GM13977 (cell line): ENCODE measurements at regions not wholly inside any gene's neighbourhood (a gene's known extent, or its start where the extent isn't known, plus 50 kb on each side); places are given as distances from the start of the nearest gene placed in this dataset.

Experiments
- DNase-seq: peaks from one replicate; pipeline ENCODE4 v3.0.0; 2012; ENCODE audit warnings: low spot score
- in situ Hi-C: fragments of 300-500 bp; cut with MboI; formaldehyde crosslinking; loops from one replicate; pipeline ENCODE4 v1.12.0; 2022; ENCODE audit warnings: low sequenced_read_pairs, low pct_unique_long_range_greater_than_20kb, mixed read lengths, inconsistent platforms; ENCODE audit not compliant: unreplicated experiment
- TF ChIP-seq, protein P1 (sequence below): IDR thresholded peaks from 2 replicates; pipeline ENCODE4 v1.5.1; 2012; ENCODE audit warnings: mild to moderate bottlenecking, control low read depth; ENCODE audit not compliant: insufficient read depth; ENCODE audit errors: extremely low read depth, missing control alignments

DNA sequence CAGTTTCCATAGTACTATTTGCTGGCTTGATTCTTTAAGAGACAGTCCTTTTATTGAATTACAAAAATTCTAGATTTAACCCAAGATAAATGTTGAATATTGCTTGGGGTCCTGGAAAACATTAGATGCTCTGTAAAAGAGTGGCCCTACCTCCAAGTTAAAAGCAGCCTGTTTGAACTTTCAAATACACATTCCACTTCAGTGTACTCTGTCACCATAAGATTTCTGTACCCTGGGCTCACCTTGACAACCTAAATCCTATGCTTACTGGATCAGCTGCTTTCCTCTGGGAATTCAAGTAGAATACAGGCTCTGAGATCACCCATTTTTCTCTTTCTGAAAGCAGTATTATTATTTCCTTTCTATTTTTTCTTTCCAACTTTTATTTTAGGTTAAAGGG lies 107.7 kb upstream of the DCN start:
- in situ Hi-C loops, result no loop called here
- TF ChIP-seq, protein P1, sequence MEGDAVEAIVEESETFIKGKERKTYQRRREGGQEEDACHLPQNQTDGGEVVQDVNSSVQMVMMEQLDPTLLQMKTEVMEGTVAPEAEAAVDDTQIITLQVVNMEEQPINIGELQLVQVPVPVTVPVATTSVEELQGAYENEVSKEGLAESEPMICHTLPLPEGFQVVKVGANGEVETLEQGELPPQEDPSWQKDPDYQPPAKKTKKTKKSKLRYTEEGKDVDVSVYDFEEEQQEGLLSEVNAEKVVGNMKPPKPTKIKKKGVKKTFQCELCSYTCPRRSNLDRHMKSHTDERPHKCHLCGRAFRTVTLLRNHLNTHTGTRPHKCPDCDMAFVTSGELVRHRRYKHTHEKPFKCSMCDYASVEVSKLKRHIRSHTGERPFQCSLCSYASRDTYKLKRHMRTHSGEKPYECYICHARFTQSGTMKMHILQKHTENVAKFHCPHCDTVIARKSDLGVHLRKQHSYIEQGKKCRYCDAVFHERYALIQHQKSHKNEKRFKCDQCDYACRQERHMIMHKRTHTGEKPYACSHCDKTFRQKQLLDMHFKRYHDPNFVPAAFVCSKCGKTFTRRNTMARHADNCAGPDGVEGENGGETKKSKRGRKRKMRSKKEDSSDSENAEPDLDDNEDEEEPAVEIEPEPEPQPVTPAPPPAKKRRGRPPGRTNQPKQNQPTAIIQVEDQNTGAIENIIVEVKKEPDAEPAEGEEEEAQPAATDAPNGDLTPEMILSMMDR, result no peak
- no peak for DNase-seq

DNA sequence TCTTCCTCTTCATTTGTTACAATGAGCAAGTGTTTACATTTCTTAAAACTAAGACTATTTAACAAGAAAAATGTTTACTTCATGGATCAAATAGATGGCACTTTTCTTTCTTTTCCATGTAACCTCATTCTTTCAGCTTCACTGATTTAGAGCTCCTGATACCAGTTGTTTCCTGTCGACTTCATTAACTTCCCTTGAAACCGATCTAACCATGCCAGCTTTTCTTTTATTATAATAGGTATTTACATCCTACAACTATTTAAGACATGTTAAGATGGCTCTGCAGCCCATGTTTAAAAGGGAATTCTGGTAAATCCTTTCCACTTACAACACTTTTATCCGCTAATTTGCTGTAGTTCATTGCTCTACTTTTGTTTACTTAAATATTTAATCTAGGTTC lies 107.3 kb upstream of the DCN start:
- in situ Hi-C loops, result no loop called here
- DNase-seq, result no peak
- TF ChIP-seq, protein P1, result no peak

DNA sequence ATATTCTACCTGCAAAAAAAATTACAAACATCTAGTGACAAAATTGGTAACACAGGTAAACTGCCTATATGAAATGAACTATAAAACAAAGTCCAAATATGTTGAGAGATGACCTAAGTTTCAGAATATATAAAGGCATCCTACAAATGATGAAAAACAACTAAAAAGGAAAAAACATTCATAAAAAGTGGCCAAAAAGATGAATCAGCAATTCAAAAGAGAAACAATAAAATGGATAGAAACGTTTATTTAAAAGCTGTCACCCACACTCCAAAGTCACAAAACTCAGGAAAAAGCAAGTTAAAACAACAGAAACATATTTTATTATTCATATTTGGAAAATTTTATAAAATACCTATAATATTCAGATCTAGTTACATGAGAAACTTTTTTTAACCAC lies 106.5 kb upstream of the DCN start:
- TF ChIP-seq, protein P1, result no peak

GRCh38 chr12:91287753-91288152 lies 105.1 kb upstream of the DCN start:
- TF ChIP-seq, protein P1, result no peak
- DNase-seq, result no peak
- in situ Hi-C loops, result no loop called here

More for the DNA sequence above, 106.5 kb upstream of the DCN start:
- DNase-seq, result no peak
- in situ Hi-C loops, result no loop called here

GRCh38 chr12:91278126-91278525 lies 95.5 kb upstream of the DCN start:
- in situ Hi-C loops, result no loop called here
- TF ChIP-seq, protein P1, result no peak

DNA sequence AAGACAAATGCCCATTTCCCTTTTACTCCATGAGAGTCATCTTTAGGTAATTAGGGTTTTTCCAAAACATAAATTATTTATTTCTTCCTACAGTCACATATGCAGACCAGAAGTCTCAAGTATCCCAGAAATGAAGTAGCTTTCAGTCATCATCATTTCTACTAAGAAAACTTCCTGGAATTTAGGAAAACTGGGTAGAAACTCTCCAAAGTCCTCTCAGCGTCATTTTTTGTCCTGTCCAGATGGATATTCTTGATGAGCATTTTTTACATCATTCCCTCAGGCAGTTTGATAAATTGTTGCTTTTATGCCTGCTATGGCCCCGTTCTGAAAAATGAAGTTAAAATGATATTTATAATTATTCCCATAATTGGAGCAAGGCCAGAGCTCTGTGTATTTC lies 93.9 kb upstream of the DCN start:
- no peak for DNase-seq
- TF ChIP-seq, protein P1, result no peak
- in situ Hi-C loops, result no loop called here

More at GRCh38 chr12:91278126-91278525, 95.5 kb upstream of the DCN start:
- no peak for DNase-seq

DNA sequence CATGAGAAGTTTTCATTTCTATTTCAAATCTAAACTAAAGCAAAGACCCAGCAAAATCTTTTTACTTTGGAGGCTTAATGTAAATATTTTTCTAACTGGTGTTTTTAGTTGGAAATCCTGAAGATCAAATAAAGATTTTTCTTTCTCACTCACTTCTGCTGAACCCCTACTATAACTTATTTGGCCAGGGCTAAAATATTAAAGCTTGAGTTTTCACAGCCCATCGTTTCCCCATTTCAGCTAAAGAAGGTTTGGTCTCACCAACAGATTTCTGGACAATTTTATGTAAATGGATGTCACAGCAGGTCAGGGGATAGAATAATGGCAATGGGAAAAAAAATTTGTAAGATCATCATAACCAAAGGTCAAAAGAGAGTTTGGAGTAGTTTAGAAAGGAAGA lies 92.7 kb upstream of the DCN start:
- TF ChIP-seq, protein P1, result no peak
- no peak for DNase-seq
- in situ Hi-C loops, result no loop called here
